HG03039 (cell line): ENCODE measurements at regions not wholly inside any gene's neighbourhood (a gene's known extent, or its start where the extent isn't known, plus 50 kb on each side); places are given as distances from the start of the nearest gene placed in this dataset.
"Not testable (repeated sequence)": the region's sequence is repeated elsewhere in the genome, so short reads cannot be mapped to it uniquely, and the experiment has no call there.

Experiments used
- ATAC-seq: cut with Tn5 transposase; IDR thresholded peaks from one replicate; pipeline ENCODE4 v1.9.1; 2021; ENCODE audit warnings: mild to moderate bottlenecking, moderate library complexity; ENCODE audit not compliant: unreplicated experiment

DNA sequence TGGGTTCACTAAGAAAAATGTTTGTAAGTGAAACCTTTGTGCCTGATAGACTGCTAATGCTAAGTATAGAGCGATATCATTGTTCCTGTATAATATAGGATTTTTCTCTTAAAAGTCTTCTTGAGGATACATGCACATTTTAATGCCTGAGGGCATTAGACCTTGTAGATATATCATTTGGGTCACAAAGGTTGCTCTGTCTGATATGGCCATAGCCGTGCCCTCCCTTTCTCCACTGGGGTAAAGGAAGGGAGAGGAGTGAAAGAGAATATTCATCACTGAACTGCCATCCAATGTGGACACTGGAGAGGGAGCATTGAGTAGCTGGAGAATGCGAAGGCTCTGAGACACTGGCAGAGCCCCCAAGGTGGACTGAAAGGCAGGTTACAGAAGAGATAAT, 442.2 kb upstream of the SPTLC3 start:
- ATAC-seq: no peak

DNA sequence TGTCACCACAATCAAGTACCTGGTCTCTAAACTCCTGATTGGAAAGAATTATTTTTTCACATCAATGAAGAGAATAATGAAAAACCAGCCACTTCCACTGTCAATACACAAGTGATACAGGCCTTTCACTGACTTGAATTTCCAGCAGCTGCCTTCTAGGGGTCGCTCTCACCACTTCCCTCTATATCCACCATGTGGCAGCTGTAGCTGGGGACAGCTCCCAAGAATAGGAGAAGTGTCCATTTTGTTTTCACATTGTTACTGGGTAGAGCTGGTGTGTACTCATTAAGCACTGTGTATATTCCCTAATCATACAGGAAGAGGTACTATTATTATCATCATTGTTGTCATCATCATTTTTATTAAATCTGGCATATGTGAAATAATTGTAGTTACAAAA, 438.4 kb upstream of the SPTLC3 start:
- no peak for ATAC-seq

DNA sequence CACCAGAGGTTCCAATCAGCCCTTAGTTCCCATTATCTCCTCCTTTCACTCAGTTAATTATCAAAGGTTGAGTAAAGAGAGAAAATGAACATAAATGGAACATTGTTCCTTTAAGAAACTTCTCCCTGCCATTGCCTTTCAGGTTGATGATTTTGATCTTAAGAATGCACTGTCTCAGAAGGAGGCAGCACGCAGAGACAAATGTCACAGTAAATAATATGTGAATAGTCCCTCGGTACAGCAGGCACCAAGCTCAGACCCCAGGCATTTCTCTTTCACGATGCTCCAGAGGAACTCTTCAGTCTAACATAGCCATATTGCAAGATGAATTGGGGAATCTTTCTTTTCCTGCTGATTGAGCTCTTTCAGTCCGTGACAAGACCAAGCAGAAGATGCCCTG, 435.3 kb upstream of the SPTLC3 start:
- no peak for ATAC-seq

DNA sequence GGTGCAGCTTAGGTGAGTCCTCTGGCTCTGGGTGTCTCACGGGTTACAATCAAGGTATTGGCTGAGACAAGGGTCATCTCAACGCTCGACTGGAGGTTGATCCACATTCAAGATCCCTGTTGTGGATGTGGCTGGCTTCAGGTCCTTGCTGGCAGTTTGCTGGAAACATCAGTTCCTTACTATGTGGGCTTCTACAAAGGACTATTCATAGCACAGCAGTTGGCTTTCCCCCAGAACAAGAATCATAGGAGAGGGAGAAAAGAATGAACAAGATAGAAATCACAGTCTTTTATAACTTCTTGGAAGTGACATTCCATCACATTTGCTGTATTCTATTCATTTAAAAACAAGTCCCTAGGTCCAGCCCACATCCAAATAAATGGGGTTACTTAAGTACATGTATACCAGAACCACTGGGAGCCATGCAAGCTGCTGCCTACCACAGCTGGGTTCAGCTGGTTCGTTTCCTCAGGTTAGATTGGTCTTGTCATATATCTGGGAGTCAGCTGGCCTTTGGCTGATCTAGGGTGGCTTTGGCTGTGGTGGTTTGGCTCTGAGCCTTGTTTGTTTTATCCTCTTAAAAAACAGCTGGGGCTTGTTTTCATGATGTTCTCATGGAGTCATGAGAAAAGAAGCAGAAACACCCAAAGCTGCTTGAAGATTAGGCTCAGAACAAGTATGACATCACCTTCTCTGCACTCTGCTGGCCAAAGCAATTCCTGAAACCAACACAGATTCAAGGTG, 433.2 kb upstream of the SPTLC3 start:
- ATAC-seq: no peak

DNA sequence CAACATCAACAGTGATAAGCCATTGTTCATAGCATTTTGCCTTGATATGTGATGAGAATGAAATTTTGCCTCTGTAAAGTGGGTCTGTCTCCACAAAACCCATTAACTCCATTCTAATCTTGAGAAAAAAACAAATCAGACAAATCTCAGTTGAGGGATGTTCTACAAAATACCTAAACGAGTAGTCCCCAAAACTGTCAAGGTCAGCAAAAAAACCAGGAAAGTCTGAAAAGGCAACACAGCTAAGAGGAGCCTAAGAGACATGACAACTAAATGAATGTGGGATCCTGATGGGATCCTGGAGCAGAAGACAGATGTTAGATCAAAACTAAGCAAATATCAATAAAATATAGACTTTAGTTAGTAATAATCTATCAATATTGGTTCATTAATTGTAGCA, 431.6 kb upstream of the SPTLC3 start:
- ATAC-seq: no peak

DNA sequence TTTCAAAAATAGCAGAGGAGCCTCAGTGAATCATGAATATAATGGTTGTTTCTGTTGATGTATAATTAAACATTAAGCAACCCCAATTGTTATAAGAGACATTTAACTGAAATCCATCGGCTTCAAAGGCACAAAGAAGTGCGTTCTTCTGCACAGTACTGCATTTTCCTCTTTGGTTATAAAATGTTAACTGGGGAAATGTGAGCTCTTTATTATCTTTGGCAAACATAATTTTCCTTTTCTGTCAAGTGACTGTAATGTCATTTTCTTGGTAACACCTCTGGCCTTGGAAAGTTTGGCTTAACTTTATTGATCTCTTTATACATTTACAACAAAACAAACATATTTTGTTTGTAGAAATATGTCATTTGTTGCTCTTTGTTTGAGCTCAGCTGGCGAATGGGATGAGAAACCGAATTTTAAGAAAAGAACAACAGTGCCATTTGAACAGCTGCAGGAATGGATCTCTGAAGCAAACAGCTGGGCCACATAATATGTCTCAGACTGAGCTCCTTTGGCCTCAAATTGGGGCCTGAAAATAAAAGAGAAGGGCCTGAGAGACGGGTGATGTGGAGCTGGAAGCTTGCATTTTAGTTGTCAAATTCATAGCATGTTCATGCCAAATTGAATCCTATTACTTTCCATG, 427.0 kb upstream of the SPTLC3 start:
- no peak for ATAC-seq

DNA sequence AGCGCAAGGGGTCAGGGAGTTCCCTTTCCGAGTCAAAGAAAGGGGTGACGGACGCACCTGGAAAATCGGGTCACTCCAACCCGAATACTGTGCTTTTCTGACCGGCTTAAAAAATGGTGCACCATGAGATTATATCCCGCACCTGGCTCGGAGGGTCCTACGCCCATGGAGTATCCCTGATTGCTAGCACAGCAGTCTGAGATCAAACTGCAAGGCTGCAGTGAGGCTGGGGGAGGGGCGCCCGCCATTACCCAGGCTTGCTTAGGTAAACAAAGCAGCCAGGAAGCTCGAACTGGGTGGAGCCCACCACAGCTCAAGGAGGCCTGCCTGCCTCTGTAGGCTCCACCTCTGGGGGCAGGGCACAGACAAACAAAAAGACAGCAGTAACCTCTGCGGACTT, 426.1 kb upstream of the SPTLC3 start:
- ATAC-seq: not testable (repeated sequence)

DNA sequence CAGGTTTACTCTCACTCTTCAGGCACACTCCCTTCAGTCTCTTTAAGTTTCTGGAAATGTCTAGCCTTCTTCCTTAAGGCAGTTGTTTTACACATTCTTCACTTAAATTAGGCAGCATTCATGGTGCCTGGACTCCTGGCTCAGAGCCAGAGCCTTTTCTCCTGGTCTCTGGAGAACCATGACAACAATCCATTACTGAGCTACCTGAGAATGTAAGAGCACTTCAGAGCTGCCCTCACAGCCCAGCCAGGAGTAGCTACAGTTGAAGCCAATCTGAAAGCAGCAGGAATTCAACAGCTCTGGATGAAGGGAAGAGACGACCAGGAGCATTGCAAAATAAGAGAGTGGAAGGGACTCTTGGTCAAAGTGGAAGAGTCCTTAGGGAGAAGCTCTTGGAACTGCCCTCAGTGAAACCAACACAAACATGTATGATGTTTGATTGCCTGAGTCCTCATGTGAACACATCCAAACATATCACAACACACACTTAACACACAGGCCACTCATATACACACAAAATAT, 416.8 kb upstream of the SPTLC3 start:
- no peak for ATAC-seq

DNA sequence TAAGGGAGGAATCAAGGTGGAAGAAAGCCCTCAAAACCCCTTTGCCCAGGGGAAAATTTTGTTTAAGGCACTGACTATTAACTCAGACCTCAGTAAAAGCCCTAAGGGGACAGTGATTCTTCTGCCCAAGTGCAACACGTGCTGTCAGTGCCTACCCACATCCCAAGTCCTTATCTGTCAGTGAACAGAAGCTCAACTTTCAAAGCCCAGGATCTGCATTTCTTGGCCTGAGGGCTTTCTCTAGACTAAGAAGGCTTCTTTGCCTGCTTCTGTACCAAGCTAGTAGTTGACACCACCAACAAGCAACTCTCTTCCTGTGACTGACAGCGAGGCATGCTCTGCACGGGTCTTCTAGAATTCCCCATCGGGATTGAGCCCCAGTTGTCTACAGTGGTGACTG, 416.0 kb upstream of the SPTLC3 start:
- no peak for ATAC-seq

DNA sequence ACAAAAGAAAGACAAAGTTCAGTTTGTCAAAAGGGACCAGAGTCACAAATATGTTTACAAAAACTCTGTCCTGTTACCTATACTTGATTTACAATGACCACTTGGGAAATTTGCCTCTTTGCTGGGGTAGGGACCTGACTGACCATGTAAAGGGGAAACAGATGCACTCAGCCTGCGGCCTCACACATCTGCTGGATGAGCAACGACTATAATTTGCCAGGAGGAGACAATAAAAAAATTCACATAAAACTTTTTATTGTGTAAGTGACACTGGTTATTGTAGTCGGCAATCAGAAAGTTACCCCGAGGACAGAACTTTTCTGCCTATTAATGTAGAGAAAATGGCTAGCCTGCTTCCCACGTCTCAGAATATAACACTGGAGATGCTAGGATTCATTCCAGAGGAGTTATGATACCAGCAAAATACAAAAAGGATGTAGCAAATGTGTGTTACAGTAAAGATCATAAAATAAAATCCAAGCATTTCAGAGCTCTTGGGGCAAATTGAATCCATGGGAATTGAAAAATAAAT, 415.4 kb upstream of the SPTLC3 start:
- ATAC-seq: no peak

DNA sequence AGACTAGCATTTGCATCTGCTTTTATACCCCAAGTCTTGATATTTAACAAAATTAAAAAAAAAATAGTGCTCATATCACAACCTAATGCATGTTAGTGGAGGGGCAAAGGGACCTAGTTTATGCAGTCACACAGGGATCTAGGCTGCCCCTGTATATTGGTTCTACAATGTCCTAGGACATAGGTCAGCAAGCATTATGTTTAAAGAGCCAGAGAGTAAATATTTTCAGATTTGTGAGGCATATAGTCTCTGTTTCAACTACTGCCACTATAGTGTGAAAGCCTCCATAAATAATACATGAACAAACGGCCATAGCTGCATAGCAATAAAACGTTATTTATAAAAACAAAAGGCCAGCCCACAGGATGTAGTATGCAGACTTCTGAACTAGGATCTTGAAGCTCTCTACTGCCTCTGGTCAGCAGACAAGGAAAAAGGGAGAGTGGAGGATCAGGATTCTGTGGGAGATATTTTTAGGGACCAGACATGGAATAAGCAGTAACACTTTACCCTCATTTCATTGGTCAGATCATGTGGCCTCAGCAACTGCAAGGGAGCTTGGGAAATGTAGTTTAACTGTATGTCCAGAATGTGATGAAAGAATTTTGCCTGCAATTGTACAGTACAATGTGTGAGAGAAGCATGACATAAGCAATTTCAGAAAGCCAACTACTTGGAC, 414.2 kb upstream of the SPTLC3 start:
- no peak for ATAC-seq

DNA sequence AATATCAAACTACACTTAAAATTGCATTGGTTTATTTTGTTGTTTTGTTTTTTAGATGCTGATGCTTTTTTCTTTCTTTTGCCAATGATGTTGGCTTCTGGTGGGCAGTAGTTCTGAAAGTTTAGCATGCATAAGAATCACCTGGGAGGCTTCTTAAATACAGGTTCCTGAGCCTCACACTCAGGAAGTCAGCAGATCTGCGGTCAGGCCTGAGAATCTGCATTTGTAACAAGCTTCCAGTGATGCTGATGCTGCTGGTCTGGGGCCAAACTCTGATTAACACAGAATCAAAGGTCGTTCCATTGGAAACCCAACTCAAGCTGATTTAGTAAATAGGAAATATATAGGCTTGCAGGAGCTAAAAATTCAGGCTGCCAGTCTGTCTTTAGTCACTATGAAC, 412.9 kb upstream of the SPTLC3 start:
- ATAC-seq: no peak

DNA sequence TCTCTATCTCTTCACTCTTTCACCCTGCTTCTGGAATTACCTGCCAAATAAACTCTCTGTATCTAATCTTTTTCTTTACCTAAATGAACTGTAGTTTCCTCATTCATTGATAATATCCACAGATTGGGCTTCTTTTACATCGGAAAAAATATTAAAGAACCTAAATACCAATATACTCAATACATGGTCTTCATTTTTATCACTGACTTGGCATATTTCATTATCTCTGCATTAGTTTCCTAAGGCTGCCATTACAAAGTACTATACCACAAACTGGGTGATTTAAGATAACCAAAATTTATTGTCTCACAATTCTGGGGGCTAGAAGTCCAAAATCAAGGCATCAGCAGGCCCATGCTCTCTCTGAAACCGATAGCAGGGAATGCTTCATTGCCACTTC, 411.9 kb upstream of the SPTLC3 start:
- ATAC-seq: no peak

DNA sequence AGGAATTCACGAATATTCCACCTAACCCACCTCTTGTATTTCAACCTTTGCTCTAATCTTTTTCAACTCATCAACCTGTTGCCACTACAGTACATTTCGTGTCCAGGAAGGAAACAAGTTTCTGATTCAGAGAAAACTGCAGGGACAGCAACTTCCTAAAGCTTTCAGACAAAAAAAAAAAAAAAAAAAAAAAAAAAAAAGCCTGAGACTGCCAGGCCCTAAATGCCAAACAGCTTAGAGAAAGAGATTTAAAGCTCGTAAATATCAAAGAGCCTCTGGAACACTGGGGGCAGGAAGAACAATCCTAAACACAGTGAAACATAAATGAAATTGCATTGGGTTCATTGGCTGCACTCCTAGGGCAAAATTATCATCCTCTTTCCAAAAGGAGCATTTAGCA, 411.2 kb upstream of the SPTLC3 start:
- ATAC-seq: no peak

DNA sequence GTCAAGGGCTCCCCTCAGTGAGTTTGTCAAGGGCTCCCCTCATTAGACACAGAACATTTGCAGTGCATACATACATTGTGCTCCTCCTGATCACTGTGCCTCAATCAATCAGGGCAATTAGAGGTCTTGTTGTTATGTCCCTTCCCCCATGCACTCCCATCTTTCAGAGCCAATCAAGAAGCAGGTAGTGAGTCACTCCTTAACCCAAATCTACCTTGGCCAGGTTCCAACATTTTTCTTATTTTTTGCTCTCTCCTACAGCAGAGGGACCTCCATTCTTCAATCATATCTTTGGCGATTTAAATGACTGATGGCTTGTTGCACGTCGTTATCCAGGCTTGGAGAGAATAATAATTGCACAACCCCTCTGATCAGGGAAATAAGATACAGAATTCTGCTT, 409.9 kb upstream of the SPTLC3 start:
- no peak for ATAC-seq

DNA sequence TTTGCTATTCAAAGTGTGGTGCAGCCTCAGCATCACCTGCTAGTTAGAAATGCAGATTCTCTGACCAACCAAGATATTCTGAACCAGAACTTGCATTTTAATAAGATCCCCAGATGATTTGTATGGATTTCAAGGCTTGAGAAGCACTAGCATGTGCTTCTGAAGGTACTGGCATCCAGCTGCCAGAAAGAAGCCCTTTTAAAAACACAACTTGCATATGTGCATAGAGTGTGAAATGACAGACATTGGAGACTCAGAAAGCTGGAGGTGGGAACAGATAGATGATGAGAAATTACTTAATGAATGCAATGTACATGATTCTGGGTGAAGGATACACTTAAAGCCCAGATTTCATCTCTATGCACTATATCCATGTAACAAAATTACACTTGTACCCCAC, 409.3 kb upstream of the SPTLC3 start:
- ATAC-seq: no peak

DNA sequence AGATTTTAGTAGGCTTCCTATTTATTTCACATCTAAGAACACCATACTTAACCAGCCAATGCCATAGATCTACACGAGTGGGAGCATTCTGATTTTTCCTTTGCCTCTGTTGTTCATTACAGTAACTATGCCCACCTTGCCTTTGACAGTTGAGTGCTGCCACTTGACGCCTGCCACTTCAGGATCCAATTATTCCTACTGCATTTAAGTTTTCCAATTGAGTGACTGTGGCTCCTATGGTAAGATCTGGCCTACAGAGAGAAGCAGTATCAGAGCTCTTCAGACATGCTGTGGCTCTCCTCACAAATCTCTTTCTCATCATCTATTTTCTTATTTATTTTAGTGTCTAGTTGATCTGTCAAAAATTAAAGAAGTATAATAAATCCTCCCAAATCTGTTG, 403.0 kb upstream of the SPTLC3 start:
- no peak for ATAC-seq

DNA sequence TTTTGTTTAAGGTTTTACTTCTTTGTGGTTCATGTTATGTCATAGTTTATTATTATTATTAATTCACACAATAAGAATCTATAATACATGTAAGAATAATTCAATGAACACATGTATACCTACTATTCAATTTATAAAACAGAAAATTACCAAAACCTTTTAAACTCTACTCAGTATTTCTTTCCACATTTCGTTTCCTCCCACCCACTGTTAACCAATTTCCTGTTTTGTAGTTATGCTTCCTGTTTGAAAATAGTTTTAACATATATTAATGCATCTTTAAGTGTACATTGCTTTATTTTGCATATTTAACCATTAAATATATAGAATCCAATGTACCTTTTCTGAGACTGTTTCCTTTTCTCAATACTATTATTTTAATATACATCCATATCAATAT, 397.9 kb upstream of the SPTLC3 start:
- no peak for ATAC-seq

DNA sequence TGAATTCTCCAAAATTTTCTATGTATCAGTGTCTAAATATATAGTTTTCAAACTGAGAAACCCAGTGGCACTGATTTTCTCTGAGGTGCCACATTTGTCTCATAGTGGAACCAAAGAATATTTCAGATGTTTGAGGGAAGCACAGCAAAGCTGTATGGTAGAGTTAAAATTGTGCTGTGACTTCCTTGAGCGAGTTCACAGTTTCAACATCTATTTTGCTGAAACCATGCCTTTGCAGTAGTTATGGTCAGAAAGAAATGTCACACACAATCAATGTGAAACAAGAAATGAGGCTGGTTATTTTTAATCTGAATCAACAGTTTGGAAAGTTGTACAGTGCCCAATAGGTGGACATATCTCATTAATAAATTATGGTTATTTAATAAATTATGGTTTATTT, 394.0 kb upstream of the SPTLC3 start:
- ATAC-seq: no peak

DNA sequence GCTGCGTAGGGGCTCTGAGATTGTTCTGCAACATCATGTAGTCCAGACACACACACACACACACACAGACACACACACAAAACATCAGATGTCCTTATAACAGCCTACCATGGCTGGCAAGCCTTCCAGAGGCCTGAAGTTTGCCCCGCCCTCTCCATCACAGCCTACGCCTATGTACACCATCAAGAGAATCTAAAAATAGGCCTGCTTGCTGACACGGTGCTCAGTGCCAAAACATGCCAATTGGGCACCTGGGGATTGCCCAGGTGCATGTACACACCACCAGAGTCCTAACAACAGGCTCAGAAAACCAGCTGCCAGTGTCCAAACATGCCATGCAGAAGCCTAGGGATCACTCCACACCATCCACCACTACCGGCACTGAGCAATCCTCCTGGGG, 391.7 kb upstream of the SPTLC3 start:
- no peak for ATAC-seq

DNA sequence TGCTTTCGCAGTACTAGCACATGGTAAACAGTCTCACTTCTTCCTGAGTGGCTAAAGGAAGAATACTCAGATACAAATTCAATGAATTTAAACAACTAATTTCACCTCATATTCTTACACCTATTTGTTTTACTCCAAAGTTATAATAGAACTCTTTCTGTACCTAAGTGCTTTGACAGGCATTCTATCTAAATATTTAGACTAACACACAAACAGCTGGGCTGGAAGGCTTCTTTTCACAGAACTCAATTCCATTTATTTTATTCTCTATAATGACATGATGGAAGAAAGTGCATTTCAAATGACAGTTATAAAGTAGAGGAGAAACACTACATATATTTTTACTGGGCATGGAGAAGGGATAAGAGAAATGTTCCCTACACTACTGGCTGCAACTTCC, 384.9 kb upstream of the SPTLC3 start:
- no peak for ATAC-seq

DNA sequence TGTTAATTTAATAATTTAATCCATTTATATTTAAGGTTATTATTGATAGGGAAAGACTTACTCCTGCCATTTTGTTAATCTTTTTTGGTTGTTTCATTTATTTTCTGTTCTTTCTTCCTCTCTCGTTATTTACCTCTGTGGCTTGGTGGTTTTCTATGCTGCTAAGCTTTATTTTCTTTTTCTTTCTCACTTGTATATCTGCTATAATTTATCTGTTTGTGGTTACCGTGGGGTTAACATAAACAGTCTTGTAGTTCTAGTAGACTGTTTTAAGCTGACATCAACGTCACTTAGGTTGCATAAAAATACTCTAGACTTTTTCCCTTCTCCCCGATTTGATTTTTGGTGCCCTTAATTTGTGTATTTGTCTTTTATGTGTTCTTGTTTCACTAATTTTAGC, 381.3 kb upstream of the SPTLC3 start:
- ATAC-seq: no peak
